ENCODE measurements at regions not wholly inside any gene's neighbourhood (a gene's known extent, or its start where the extent isn't known, plus 50 kb on each side); places are given as distances from the start of the nearest gene placed in this dataset.

GRCh38 chr11:128407962-128408361 lies 179.4 kb downstream of the ETS1 start:
- no peak for DNase-seq (ENCODE audit: low read depth in 2 of 2)

- no peak for DNase-seq (ENCODE audit: low read depth in 2 of 2)
Measured at GRCh38 chr11:128405714-128406662, 181.4 kb downstream of the ETS1 start.

DNA sequence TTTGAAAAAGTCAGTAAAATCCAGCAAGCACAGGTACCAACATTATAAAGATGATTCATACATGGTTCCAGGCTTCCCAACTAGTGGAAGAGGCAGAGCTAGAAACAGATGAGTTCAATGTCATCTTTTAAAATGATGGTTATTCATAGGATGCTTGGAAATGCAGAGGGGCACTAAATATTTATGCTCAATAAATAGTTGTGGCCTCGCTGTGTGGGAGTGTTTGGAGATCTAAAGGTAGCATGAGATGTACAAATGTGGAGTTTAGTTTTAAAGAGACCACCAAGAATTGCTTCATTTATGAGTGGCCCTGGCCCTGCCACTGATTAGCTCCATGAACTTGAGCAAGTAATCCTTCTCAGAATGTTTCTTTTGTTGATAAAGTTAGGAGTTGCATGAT lies 182.2 kb downstream of the ETS1 start:
- DNase-seq (ENCODE audit: low read depth in 2 of 2) = no peak

DNA sequence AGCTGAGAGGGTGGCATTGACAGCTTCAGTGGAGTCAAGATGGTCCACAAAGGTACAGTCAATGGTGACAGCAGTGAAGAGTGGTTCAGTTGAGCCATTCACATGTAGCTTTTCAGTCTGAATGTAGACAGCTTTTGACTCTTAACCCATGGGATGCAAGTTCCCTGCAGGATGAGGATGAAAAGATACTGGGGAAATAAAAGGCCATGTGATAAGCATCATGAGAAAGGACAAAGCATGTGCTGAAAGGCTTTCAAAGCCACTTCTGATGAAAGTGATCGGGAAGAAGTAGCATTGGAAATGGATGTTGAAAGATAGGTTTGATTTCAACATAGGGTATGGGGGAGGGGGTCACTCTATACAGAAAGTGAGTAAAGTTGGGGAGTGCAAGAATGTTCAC lies 182.9 kb downstream of the ETS1 start:
- DNase-seq (ENCODE audit: low read depth in 2 of 2) = no peak

DNA sequence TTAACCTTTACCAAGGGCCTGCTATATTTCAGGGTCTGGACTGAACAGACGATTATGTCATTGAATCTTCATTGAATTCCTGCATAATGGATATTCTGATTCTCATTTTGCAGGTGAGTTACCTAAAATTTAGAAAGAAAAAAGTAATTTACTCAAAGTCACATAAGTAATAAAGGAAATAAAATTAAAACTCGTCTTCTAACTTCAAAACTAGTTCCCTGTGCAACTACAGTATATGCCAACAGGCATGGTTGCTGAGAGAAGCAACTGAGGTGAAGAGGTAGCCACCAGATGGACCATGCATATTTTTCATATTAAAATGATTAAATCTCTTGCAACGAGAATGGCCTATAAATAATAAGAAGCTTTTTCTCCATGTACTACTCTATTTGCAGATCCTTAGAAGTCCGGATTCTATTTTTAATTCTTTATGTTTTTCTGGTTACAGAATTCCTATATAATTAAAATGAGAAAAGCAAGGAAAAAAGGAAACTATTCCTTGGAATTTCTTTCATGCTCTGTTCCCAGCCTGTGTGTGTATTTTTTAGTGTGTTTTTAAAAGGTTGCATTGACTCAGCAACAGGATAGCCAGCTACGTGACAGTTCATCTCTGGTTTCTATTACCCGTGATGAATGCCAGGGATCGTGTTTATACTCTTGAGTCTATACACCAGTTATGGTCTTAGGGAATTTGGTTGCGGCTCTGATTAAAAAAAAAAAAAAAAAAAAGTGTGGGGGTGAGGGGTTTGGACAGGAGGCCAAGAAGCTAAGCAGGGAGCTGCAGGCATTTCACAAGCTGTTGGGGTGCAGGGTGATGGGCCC lies 186.8 kb downstream of the ETS1 start:
- DNase-seq (ENCODE audit: low read depth in 2 of 2) = no peak

DNA sequence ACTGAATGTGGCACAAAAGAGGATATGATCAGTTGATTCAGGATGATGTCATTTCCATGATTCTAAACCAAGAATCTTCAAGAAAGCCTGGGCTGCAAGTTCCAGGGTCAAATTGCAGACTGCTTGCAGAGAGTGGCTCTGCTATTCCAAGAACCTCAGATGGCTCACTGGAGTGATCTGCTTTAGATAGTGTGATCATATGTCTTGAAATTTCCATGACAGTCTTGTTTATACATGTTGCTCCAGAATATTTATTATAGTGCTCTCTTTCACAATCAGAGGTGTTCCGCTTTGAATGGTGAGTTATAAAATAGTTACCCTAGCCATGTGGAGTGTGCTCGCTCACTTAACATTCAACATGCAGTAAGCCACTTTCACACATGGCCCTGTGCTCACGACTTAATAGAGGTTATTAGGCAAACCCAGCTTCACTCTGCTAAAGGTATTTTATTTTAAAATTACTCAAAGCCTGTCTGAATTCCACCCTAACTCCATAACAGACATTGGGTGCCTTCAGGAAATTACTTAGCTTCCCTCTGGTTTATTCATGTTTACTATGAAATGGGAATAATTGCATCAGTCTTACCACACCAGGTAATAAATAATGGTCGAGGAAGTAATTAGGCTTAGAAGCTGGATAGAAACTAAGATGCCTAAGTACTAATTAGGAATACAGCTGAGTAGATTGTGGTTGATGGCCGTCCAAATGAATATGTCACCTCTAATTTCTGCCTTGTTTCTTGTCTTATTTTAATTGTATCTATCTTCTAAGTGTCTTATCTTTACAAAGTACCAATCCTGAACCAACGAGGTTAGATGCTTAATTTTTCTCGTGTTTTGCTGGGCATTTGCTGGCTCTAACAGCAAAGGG lies 187.9 kb downstream of the ETS1 start:
- no peak for DNase-seq (ENCODE audit: low read depth in 2 of 2)

DNA sequence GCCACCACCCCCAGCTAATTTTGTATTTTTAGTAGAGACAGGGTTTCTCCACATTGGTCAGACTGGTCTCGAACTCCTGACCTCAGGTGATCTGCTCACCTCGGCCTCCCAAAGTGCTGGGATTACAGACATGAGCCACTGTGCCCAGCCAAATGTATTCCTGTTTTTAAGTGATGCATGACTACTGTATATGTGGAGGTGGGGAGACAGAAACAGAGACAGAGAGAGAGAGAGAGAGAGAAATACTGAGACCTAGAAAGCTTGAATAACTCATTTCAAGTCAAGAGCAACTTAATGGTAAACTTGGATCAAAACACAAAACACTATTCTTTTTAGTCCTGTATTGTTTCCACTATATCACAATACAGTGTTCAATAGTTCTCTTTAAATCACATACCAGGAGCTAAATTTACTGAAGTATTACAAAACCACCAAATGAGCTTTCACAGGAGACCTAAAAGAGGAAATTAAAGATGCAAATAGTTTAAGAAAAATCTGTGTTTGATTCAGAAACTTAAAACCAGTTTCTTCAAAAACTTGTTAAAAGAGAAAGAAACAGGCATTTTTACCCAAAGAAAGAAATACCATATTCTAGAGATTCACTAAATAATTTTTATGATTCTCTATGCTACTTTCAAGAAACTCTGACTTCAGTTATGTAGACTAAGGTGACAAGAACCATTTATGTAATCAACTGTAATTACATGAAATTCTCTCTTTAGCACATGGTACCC lies 188.7 kb downstream of the ETS1 start:
- no peak for DNase-seq (ENCODE audit: low read depth in 2 of 2)

- no peak for DNase-seq (ENCODE audit: low read depth in 2 of 2)
Measured at GRCh38 chr11:128397362-128397761, 190.0 kb downstream of the ETS1 start.

DNA sequence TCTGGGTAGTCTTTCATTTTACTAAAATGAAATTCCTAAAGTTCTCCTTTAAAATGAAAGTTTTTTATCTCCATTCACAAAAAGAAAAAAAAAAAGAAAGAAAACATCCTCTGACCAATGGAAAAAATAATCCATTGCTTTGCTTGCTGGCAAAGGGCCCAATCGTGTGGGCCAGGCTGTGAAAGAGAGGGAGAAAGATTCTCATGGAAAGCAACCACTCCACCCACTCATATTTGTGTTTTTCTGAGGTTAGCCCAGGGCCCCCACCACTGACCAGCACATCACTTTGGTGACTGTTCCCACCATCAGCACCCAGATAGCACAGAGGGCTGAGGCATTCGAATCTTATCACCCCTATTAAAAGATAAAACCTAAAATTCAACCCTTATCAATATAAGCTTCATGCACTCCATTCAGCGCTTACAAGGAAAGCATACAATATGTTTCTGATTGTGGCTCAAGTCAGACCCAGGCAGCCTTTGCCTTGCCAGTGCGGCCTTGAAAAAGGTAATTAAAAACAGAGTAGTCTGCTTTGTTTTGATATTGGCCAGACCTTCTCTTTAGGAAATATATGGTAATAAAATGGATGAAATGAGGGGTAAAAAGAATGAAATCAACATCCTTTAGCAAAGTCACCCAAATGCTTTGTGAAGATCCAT lies 192.8 kb downstream of the ETS1 start:
- DNase-seq (ENCODE audit: low read depth in 2 of 2) = no peak

- no peak for DNase-seq (ENCODE audit: low read depth in 2 of 2)
Measured at GRCh38 chr11:128392259-128392658, 195.1 kb downstream of the ETS1 start.

GRCh38 chr11:128391811-128392210 lies 195.5 kb downstream of the ETS1 start:
- DNase-seq (ENCODE audit: low read depth in 2 of 2) = no peak

GRCh38 chr11:128390246-128390645 lies 197.1 kb downstream of the ETS1 start:
- no peak for DNase-seq (ENCODE audit: low read depth in 2 of 2)

GRCh38 chr11:128389461-128389976 lies 197.8 kb downstream of the ETS1 start:
- DNase-seq (ENCODE audit: low read depth in 2 of 2) = no peak

GRCh38 chr11:128388206-128388815 lies 199.0 kb downstream of the ETS1 start:
- DNase-seq (ENCODE audit: low read depth in 2 of 2) = no peak

GRCh38 chr11:128379587-128380580 lies 207.5 kb downstream of the ETS1 start:
- DNase-seq (ENCODE audit: low read depth in 2 of 2) = peak; percentile 5 to 21

GRCh38 chr11:128375961-128376360 lies 211.4 kb downstream of the ETS1 start:
- DNase-seq (ENCODE audit: low read depth in 2 of 2) = no peak

GRCh38 chr11:128374026-128374425 lies 213.3 kb downstream of the ETS1 start:
- no peak for DNase-seq (ENCODE audit: low read depth in 2 of 2)

DNA sequence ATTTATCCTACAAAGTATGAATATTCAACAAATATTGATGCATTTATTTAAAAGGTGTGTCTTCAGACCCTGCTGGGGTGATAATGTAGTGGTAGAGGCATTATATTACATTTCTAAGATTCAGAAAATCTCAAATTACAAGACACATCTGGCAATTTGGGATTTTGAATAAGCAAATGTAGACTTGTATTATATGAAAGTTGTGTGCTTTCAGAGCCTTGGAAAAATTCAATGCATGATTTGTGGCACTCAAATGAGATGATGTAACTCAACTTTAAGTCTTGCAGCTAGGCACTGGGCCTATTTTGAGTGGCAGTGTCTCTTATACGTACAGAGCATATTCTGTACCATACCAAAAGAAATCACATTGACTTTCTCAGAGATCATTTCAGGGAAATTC lies 214.4 kb downstream of the ETS1 start:
- no peak for DNase-seq (ENCODE audit: low read depth in 2 of 2)

DNA sequence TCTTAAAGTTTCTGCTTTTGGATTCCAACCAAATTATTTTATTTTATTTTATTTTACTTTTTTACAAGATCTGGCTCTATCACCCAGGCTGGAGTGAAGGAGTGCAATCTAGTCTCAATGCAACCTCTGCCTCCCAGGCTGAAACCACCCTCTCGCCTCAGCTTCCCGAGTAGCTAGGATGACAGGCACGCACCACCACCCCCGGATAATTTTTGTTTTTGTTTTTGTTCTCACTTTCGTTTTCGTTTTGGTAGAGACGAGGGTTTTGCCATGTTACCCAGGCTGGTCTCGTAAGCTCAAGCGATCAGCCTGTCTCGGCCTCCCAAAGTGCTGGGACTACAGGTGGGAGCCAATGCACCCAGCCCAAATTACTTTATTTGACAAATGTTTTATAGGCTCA lies 219.8 kb downstream of the ETS1 start:
- DNase-seq (ENCODE audit: low read depth in 2 of 2) = no peak
